Astrocyte of the spinal cord (primary cell): ENCODE measurements at regions not wholly inside any gene's neighbourhood (a gene's known extent, or its start where the extent isn't known, plus 50 kb on each side); places are given as distances from the start of the nearest gene placed in this dataset.

ENCODE experiments used
- DNase-seq: peaks from one replicate; pipeline ENCODE4 v3.0.0; 2011; ENCODE audit warnings: low read depth, low spot score
- H3K4me3 ChIP-seq: 2 replicates; pipeline ENCODE4 v1.5.1; 2011; ENCODE audit warnings: low read depth, mild to moderate bottlenecking, low read length, moderate library complexity
- in situ Hi-C: cut with HindIII; loops from 2 replicates; pipeline ENCODE4 v1.10.0; 2017; ENCODE audit warnings: low sequenced_read_pairs
- TF ChIP-seq, protein P1 (sequence below): IDR thresholded peaks from 2 replicates; pipeline ENCODE4 v1.5.1; 2012; ENCODE audit warnings: low read depth, mild to moderate bottlenecking, low read length, inconsistent platforms

DNA sequence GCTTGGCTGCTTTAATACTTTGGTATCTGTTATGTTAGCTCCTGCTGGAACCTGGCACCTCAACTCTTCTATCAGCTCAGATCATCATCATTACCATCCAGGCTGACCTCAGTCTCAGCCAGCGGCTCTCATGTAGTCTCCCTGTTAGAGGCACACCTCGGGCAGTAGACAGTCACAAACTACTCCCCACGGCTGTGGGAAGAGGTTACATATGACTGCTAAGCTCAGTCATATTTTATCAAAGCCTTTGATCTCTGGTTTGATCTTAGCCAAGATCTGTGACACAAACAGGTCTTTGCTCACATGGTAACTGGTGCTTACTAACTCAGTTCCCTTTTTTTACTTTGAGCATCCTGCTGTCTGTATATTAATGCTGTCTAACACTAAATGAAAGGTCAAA lies 384.9 kb downstream of the CENPC start:
- no peak overlapping the region for H3K4me3 ChIP-seq
- DNase-seq, result no peak
- TF ChIP-seq, protein P1, sequence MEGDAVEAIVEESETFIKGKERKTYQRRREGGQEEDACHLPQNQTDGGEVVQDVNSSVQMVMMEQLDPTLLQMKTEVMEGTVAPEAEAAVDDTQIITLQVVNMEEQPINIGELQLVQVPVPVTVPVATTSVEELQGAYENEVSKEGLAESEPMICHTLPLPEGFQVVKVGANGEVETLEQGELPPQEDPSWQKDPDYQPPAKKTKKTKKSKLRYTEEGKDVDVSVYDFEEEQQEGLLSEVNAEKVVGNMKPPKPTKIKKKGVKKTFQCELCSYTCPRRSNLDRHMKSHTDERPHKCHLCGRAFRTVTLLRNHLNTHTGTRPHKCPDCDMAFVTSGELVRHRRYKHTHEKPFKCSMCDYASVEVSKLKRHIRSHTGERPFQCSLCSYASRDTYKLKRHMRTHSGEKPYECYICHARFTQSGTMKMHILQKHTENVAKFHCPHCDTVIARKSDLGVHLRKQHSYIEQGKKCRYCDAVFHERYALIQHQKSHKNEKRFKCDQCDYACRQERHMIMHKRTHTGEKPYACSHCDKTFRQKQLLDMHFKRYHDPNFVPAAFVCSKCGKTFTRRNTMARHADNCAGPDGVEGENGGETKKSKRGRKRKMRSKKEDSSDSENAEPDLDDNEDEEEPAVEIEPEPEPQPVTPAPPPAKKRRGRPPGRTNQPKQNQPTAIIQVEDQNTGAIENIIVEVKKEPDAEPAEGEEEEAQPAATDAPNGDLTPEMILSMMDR, result no peak
- in situ Hi-C loops, result no loop called here

DNA sequence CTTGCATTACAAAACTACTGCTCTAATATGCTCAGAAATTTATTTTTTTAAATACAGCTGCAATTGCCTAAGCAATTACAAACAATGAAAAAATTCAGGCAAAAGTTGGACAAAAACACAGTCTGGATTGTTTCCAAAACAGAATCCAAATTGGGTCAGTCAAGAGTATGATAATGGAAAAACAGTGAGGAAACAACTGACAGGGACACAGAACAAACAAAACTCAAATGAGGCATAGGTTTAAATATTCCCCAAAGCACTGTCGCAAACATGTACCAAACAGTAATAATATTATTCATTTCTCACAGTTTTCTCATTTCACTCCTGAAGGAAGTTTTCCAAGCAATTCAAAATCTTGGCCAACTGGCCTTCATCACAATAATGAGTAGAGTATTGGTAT lies 386.6 kb downstream of the CENPC start:
- TF ChIP-seq, protein P1, result no peak
- no peak overlapping the region for H3K4me3 ChIP-seq
- no peak for DNase-seq
- in situ Hi-C loops, result no loop called here

DNA sequence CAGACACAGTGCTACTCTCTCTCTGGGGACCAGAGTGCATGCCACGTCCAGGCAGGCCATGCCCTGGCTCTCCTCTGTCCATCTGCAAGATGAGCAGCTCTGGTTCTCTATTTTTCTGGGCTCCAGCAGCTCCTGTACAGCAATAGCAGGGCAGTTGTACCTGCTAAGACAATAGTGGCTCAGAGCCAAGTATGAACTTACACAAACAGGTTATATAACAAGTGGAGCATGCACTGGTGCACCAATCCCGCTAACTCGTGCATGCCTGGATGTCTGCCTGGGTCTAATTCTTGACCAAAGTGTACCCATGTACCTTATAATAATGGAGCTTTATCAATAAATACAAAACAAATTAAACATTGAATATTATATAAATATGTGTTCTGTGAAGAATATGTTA lies 392.3 kb downstream of the CENPC start:
- in situ Hi-C loops, result no loop called here
- TF ChIP-seq, protein P1, result no peak

DNA sequence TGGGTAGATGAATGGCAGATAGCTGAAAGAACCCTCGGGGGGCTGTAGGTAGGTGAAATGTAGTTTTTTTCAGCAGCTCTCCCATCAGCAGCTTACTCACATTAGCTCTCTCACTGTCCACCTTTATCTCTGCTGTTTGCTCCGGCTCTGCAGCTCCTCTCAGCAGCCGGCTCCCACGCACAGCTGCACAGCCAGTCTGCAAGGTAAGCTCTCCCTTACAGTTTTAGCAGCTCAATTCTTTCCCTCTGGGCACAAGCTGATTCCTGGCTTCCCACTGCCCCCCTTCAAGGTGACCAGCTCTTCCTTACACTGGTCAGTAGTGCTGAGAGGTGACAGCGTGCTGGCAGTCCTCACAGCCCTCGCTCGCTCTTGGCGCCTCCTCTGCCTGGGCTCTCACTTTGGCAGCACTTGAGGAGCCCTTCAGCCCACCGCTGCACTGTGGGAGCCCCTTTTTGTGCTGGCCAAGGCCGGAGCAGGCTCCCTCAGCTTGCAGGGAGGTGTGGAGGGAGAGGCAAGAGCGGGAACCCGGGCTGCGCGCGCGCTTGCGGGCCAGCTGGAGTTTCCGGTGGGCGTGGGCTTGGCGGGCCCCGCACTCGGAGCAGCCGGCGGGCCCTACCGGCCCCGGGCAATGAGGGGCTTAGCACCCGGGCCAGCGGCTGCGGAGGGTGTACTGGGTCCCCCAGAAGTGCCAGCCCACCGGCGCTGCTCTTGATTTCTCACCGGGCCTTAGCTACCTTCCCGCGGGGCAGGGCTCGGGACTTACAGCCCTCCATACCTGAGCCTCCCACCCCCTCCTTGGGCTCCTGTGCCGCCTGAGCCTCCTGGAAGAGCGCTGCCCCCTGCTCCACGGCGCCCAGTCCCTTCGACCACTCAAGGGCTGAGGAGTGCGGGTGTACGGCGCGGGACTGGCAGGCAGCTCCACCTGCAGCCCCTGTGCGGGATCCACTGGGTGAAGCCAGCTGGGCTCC lies 393.6 kb downstream of the CENPC start:
- in situ Hi-C loops, result no loop called here
- TF ChIP-seq, protein P1, result no peak
- H3K4me3 ChIP-seq, result no peak overlapping the region
- DNase-seq, result no peak

More for the DNA sequence above, 392.3 kb downstream of the CENPC start:
- DNase-seq, result no peak
- no peak overlapping the region for H3K4me3 ChIP-seq

DNA sequence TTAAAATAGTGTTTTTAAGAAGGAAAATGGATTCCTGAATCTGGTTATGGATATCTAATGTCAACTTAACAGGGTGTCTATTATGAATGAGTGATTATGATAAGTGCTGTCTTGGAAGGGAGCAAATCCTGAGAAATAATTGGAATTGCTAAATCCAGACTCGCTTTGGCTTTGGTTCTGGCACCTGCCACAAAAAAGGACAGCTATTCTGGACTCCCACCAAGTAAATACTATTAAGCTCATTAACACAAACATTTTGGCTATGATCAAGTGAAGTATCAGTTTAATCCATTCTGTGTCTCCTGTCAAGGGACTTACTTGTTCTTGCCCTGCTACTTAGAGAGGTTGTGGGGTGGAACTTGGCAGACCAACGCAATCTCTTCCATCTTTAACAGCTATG lies 403.7 kb downstream of the CENPC start:
- in situ Hi-C loops, result no loop called here
- no peak for DNase-seq
- H3K4me3 ChIP-seq, result no peak overlapping the region
- TF ChIP-seq, protein P1, result no peak

DNA sequence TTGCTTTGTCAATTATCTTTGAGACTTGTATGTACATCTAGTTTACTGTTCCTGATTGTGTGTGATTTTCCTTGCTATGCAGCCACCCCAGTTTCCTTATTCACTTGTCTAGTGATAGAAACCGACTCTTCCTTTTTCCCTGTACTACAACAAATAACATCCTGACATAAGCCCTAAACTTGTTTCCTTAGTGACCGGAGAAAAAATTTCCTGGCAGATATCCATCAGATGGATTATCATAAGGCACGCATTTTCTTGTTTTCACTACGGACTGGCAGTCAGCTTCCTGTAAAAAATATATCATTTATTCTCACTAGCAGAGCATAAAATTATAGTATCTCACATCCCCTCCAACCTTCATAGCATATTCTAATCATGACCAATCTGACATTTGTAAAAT lies 410.7 kb downstream of the CENPC start:
- in situ Hi-C loops, result no loop called here
- no peak for DNase-seq
- TF ChIP-seq, protein P1, result no peak
- H3K4me3 ChIP-seq, result no peak overlapping the region
